Astrocyte of the hippocampus (primary cell): ENCODE measurements at regions not wholly inside any gene's neighbourhood (a gene's known extent, or its start where the extent isn't known, plus 50 kb on each side); places are given as distances from the start of the nearest gene placed in this dataset.
"Not testable (repeated sequence)": the region's sequence is repeated elsewhere in the genome, so short reads cannot be mapped to it uniquely, and the experiment has no call there.

ENCODE experiments used
- DNase-seq: peaks from one replicate; pipeline ENCODE4 v3.0.0; 2011; ENCODE audit warnings: low read depth, low spot score

DNA sequence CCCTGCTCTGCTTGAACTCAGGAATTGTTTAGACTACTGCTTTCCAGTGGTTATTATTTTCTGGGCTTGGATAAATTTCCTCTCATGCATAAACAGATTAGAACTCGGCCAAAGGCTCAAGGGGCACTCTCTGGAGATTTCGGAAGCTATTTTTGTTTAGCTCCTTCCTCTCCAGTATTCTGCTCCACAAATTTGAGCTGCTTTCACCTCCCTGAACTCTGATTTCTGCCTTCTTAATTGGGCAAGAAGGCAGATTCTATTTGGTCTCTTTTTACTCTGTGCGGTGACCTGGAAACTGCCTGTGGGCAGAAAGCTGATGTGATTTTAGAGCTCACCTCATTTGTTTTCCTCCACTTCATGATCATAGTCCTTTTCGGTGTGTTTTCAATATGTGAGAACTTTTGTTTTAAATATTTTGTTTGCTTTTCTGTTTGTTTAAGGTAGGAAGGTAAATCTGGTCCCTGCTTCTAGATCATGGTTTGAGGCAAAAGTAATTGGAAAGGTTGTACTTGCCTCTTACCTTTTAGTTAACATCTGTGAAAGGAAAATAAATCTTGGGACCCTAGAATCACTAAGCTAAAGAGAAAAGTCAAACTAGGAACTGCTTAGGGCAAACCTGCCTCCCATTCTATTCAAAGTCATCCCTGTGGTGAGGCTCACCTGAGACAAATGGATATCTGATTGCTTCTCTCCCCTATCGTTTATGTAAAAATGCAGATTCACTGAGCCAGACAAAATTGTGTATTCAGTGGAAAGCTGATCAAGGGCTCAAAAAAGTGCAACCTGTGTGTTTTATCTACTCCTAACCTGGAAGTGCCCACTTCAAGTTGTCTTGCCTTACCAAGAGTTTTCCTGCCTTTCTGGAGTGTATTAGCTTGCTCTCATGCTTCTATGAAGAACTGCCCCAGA, 714.7 kb upstream of the PCDH20 start:
- DNase-seq = no peak

DNA sequence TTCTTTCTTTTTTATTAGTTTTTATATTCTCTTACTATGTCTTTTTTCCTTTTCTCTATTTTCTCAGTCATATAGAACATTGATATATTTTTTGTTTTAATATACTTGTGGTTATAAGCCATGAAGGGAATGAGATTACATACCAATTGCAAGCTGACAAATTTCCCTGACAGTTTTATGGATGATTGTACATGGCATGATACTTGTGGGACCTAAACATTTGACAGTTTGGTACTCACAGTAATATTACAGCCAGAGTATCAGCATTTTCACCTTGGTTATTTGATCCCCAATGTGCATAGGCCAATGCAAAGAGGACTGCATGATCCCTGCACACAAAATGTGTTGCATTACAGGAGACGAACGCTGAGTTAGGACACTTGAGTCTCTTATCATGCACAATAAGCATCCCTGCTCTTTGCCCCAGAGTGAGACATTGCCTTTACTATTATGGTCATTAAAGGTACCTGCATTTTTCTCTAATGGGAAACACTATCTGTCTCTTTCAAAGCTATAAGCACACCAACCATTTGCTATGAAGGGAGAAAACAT, 713.4 kb upstream of the PCDH20 start:
- no peak for DNase-seq

DNA sequence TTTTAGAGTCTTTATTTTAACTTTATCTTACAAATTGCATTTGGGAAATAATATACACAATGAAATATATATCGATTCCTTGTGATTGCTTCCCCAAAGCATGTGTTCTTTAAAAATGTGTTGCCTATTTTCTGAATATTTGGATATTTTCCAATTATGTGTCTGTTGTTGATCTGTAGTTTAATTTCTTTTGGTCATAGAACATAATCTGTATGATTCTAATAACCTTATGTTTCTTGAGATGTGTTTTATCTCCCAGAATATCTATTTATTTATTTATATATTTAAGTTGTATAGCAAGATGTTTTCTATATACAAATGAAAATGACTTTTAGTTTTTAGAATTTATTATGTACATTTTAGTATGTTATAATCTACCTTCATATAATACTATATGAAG, 710.8 kb upstream of the PCDH20 start:
- no peak for DNase-seq

GRCh38 chr13:62125451-62125850, 709.8 kb upstream of the PCDH20 start:
- no peak for DNase-seq

DNA sequence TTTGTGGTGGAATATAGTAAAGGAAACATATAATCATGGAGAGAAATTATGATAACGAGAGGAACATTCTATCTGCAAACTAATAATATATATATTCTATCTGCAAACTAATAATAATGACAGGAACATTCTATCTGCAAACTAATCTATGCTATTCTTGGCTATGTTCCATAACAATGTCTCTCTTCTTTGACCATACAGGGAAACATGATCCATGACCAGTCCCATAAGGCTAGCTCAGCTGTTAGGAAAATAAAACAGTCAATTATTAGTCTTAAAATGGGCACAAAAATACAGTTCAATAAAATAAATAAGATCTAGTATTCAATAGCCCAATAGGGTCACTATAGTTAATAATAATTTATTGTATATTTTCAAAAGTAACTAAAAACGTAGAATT, 707.8 kb upstream of the PCDH20 start:
- no peak for DNase-seq

- no peak for DNase-seq
Observed at GRCh38 chr13:62122434-62122833, 706.8 kb upstream of the PCDH20 start.

GRCh38 chr13:62119739-62120700, 704.4 kb upstream of the PCDH20 start:
- DNase-seq = peak; percentile 29

DNA sequence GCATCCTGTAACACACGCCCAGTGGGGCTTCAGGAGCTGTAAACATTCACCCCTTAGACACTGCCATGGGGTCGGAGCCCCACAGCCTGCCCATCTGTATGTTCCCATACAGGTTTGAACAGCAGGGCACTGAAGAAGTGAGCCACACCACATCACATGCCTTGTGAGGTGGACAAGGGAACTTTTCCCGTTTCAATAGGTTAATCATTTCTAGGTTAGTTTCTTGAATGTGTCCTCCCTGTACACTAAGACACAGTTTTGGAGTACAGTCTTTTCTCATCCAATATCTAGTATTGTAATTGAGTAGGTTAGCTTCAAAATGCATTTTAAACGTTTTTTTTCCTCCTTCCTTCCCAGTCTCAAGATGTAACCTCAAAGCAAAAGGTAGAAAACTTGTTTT, 700.2 kb upstream of the PCDH20 start:
- no peak for DNase-seq

GRCh38 chr13:62113179-62113578, 697.5 kb upstream of the PCDH20 start:
- DNase-seq = peak; percentile 11

DNA sequence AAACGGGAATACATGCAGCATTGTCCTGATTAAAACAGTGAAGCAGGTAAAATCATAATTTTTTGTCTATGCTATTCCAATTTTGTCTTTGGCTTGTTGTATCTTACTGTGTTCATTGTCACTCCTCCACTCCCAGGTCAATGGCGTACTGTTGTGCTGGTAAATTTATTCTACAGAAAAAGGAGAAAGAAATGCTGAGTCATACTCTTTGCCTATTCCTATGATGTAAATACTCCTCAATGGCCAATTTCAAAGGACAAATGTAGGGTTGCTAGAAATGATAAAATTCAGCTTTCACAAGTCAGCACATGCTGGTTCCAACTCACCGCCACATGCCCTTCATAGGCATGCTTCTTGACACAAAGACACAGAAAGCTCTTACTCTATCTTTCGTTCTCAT, 694.4 kb upstream of the PCDH20 start:
- no peak for DNase-seq

DNA sequence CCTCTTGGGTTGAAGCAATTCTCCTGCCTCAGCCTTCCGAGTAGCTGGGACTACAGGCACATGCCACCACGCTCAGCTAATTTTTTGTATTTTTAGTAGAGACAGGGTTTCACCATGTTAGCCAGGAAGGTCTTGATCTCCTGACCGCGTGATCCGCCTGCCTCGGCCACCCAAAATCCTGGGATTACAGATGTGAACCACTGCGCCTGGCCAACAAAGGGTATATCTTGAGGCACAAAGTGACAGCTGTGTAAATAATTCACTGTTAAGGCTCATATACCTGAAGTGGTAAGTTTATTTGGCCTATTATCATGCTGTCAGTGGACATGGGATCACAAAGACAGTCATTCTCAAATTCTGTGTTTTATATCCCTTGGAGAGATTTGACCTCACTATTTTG, 688.5 kb upstream of the PCDH20 start:
- DNase-seq = not testable (repeated sequence)

GRCh38 chr13:62096652-62097051, 681.0 kb upstream of the PCDH20 start:
- DNase-seq = no peak

DNA sequence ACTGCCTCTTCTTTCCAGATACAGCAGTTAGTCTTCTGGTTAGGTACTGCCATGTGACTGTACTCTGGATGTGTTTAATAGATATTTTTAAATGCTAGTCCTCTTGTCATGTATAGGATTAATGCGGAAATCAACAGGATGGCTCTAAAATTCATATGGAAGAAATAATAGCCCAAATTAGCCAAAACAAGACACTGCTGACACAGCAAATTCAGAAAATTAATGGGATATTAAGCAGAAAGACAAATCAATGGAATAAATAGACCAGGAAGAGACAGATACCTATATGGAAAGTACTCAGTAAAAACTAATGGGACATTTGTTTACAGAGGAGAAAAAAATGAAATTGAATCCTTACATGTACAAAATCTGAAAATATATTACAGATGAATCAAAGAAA, 679.3 kb upstream of the PCDH20 start:
- no peak for DNase-seq

GRCh38 chr13:62093984-62094780, 678.5 kb upstream of the PCDH20 start:
- no peak for DNase-seq

- DNase-seq = no peak
Observed at GRCh38 chr13:62092949-62093348, 677.3 kb upstream of the PCDH20 start.

DNA sequence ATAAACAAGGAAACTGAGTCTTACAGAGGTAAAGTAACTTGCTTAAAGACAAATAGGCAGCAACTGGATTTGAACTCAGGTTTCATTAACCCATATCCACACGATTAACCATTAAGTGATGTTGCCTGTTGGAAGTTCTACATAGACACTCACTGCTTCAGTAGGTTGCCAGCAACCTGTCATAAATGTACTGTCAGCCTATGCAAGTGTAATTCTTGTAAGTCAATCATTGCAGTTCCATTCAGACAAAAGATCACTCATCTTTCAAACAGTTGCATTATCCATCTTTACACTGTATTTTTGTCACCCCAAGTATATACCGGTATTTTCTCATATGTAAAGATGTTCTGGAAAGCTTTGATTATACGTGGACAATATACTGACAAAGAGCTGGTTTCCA, 676.9 kb upstream of the PCDH20 start:
- DNase-seq = no peak

- no peak for DNase-seq
Observed at GRCh38 chr13:62088165-62088564, 672.5 kb upstream of the PCDH20 start.

DNA sequence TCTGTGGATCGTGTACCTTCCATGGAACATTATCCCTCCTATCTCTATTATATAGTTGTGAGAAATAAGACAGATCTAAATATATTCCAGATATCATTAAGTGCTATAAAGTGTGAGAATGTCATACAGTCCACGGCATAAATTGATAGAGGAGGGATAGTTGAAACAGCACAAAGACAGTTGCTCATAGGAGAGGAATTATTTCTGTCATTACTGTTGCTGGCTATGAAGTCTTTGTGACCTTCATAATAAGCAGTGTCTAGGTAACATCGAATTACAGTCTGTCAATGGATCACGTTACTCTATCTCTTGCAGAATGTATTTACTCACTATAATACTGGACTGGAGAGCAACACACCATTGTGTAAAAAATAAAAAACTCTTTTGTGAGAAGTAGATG, 671.5 kb upstream of the PCDH20 start:
- DNase-seq = no peak

- peak; percentile 13 for DNase-seq
Observed at GRCh38 chr13:62085337-62086229, 669.9 kb upstream of the PCDH20 start.

DNA sequence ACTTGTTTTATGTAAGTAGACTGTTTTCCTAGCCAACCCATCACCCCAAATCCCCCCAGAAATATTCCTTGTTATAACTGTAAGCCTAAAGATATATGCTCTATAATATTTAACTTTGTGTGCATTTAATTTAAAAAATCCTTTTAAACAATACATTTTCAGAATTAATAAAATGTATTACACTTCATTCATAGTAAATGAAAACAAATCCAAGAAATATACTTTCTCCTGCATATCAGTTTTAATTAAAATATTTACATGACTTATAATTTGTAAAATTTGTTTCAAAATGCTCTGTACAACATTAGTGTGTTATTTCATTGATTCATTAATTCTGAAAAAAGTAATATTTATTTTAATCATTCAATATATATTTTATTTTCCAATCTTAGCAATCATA, 669.1 kb upstream of the PCDH20 start:
- no peak for DNase-seq
